OCI-LY3 (cell line): ENCODE measurements at regions not wholly inside any gene's neighbourhood (a gene's known extent, or its start where the extent isn't known, plus 50 kb on each side); places are given as distances from the start of the nearest gene placed in this dataset.

Experiments used
- H2AFZ ChIP-seq: fragments of 200-600, 300-600 bp; shearing (Covaris generic); 2 replicates; pipeline ENCODE4 v1.6.0; 2014; ENCODE audit warnings: antibody characterized with exemption, low read depth, low read length
- H3K27ac ChIP-seq: fragments of 200-600, 300-600 bp; sonication (generic); 2 replicates; pipeline ENCODE4 v1.5.1; 2014; ENCODE audit warnings: mild to moderate bottlenecking, low read length, moderate library complexity, mixed read lengths
- H3K27me3 ChIP-seq: fragments of 200-600, 300-600 bp; sonication (generic); 2 replicates; pipeline ENCODE4 v1.6.1; 2014; ENCODE audit warnings: low read depth, low read length, mixed read lengths
- H3K36me3 ChIP-seq: fragments of 200-600, 300-600 bp; sonication (generic); replicated peaks from 2 replicates; pipeline ENCODE3; 2014; ENCODE audit warnings: low read depth, low read length, mixed read lengths
- H3K4me1 ChIP-seq: fragments of 300-600, 200-600 bp; sonication (generic); 2 replicates; pipeline ENCODE4 v1.6.1; 2014; ENCODE audit warnings: low read length, mixed read lengths
- H3K4me2 ChIP-seq: fragments of 200-600, 300-600 bp; sonication (generic); 2 replicates; pipeline ENCODE4 v1.6.1; 2014; ENCODE audit warnings: low read length, mixed read lengths
- H3K4me3 ChIP-seq: fragments of 300-600, 200-600 bp; sonication (generic); 2 replicates; pipeline ENCODE4 v1.5.1; 2014; ENCODE audit warnings: antibody characterized with exemption, mild to moderate bottlenecking, low read length, moderate library complexity
- H3K79me2 ChIP-seq: fragments of 300-600, 200-600 bp; shearing (Covaris generic); 2 replicates; pipeline ENCODE4 v1.6.1; 2014; ENCODE audit warnings: mild to moderate bottlenecking, low read length, mixed read lengths
- H3K9ac ChIP-seq: fragments of 300-600, 200-600 bp; shearing (Covaris generic); 2 replicates; pipeline ENCODE4 v1.6.0; 2014; ENCODE audit warnings: mild to moderate bottlenecking, low read length, moderate library complexity
- H3K9me3 ChIP-seq: fragments of 200-600, 300-600 bp; shearing (Covaris generic); 2 replicates; pipeline ENCODE4 v1.6.1; 2014; ENCODE audit warnings: low read length, mixed read lengths; ENCODE audit not compliant: insufficient read depth
- H4K20me1 ChIP-seq: fragments of 200-600, 300-600 bp; sonication (generic); 2 replicates; pipeline ENCODE4 v1.6.1; 2016; ENCODE audit warnings: low read length, mixed read lengths; ENCODE audit not compliant: insufficient read depth
- CTCF ChIP-seq: fragments of 200-600, 300-600 bp; sonication (generic); IDR thresholded peaks from 2 replicates; pipeline ENCODE4 v1.5.1; 2014; ENCODE audit warnings: antibody characterized with exemption, low read length, low read depth
- EZH2phosphoT487 ChIP-seq: fragments of 200-600 bp; shearing (Covaris generic); IDR thresholded peaks from 2 replicates; pipeline ENCODE4 v1.6.1; 2018; ENCODE audit warnings: antibody characterized with exemption, mixed run types, low read depth

- no peak overlapping the region for H3K4me2 ChIP-seq
- H3K27ac ChIP-seq: no peak overlapping the region
- H3K9me3 ChIP-seq: no peaks in the 10 kb centered on the region
- H3K4me3 ChIP-seq: no peak overlapping the region
- no peaks in the 10 kb centered on the region for H3K4me1 ChIP-seq
- H2AFZ ChIP-seq: no peak overlapping the region
- H3K9ac ChIP-seq: no peak overlapping the region
- H3K36me3 ChIP-seq: no peaks in the 10 kb centered on the region
- H3K79me2 ChIP-seq: no peaks in the 10 kb centered on the region
- TF ChIP-seq EZH2phosphoT487 (no peak), CTCF (no peak)
- no peaks in the 10 kb centered on the region for H4K20me1 ChIP-seq
- H3K27me3 ChIP-seq: no peaks in the 10 kb centered on the region
Measured at GRCh38 chr4:96775501-96775900, 935.6 kb downstream of the PDHA2 start.

GRCh38 chr4:96776920-96777527, 937.1 kb downstream of the PDHA2 start:
- no peak for TF ChIP-seq EZH2phosphoT487
- TF ChIP-seq CTCF: no peak
- no peaks in the 10 kb centered on the region for H3K79me2 ChIP-seq
- no peaks in the 10 kb centered on the region for H3K9me3 ChIP-seq
- H3K4me1 ChIP-seq: no peaks in the 10 kb centered on the region
- no peaks in the 10 kb centered on the region for H4K20me1 ChIP-seq
- no peak overlapping the region for H2AFZ ChIP-seq
- H3K4me3 ChIP-seq: no peak overlapping the region
- H3K27me3 ChIP-seq: no peaks in the 10 kb centered on the region
- H3K4me2 ChIP-seq: no peak overlapping the region
- no peaks in the 10 kb centered on the region for H3K36me3 ChIP-seq
- H3K9ac ChIP-seq: no peak overlapping the region
- no peak overlapping the region for H3K27ac ChIP-seq

GRCh38 chr4:96784336-96784735, 944.4 kb downstream of the PDHA2 start:
- no peak overlapping the region for H3K9ac ChIP-seq
- H3K27me3 ChIP-seq: no peaks in the 10 kb centered on the region
- no peak for TF ChIP-seq CTCF
- TF ChIP-seq EZH2phosphoT487: no peak
- H3K4me3 ChIP-seq: no peak overlapping the region
- H4K20me1 ChIP-seq: no peaks in the 10 kb centered on the region
- no peak overlapping the region for H3K4me2 ChIP-seq
- H3K79me2 ChIP-seq: no peaks in the 10 kb centered on the region
- H3K27ac ChIP-seq: no peak overlapping the region
- no peak overlapping the region for H2AFZ ChIP-seq
- H3K9me3 ChIP-seq: no peaks in the 10 kb centered on the region
- H3K36me3 ChIP-seq: no peaks in the 10 kb centered on the region
- no peaks in the 10 kb centered on the region for H3K4me1 ChIP-seq

GRCh38 chr4:96786306-96786705, 946.4 kb downstream of the PDHA2 start:
- Histone ChIP-seq H3K4me1 (no peaks in the 10 kb centered on the region), H3K9me3 (no peaks in the 10 kb centered on the region), H3K4me2 (no peak overlapping the region), H3K79me2 (no peaks in the 10 kb centered on the region), H4K20me1 (no peaks in the 10 kb centered on the region), H3K4me3 (no peak overlapping the region), H3K9ac (no peak overlapping the region), H2AFZ (no peak overlapping the region), H3K27me3 (no peaks in the 10 kb centered on the region), H3K27ac (no peak overlapping the region), H3K36me3 (no peaks in the 10 kb centered on the region)
- TF ChIP-seq EZH2phosphoT487: no peak
- no peak for TF ChIP-seq CTCF
